ENCODE measurements at regions not wholly inside any gene's neighbourhood (a gene's known extent, or its start where the extent isn't known, plus 50 kb on each side); places are given as distances from the start of the nearest gene placed in this dataset.

GRCh38 chr6:143621876-143622605 is 55.7 kb upstream of the PHACTR2 start:
- DNase-seq, result no peak

- DNase-seq, result no peak
These were observed 56.4 kb upstream of the PHACTR2 start for GRCh38 chr6:143621159-143621873.

- DNase-seq, result no peak
These were observed 57.3 kb upstream of the PHACTR2 start for GRCh38 chr6:143620447-143620846.

GRCh38 chr6:143619824-143620401 is 57.9 kb upstream of the PHACTR2 start:
- DNase-seq, result no peak

- no peak for DNase-seq
These were observed 61.0 kb upstream of the PHACTR2 start for GRCh38 chr6:143616741-143617140.

GRCh38 chr6:143615785-143616184 is 62.0 kb upstream of the PHACTR2 start:
- no peak for DNase-seq

GRCh38 chr6:143614235-143614634 is 63.5 kb upstream of the PHACTR2 start:
- no peak for DNase-seq

- DNase-seq, result no peak
These were observed 64.0 kb upstream of the PHACTR2 start for GRCh38 chr6:143613749-143614148.

GRCh38 chr6:143612186-143612585 is 65.6 kb upstream of the PHACTR2 start:
- no peak for DNase-seq

- no peak for DNase-seq
These were observed 66.2 kb upstream of the PHACTR2 start for GRCh38 chr6:143611580-143611979.

GRCh38 chr6:143609972-143610371 is 67.8 kb upstream of the PHACTR2 start:
- DNase-seq, result no peak

- DNase-seq, result no peak
These were observed 68.3 kb upstream of the PHACTR2 start for GRCh38 chr6:143609501-143609900.

- no peak for DNase-seq
These were observed 68.9 kb upstream of the PHACTR2 start for GRCh38 chr6:143608906-143609305.

- no peak for DNase-seq
These were observed 69.8 kb upstream of the PHACTR2 start for GRCh38 chr6:143607974-143608373.

- DNase-seq, result no peak
These were observed 70.6 kb upstream of the PHACTR2 start for GRCh38 chr6:143607168-143607567.

- DNase-seq, result no peak
These were observed 71.8 kb upstream of the PHACTR2 start for GRCh38 chr6:143605906-143606521.

GRCh38 chr6:143603455-143603854 is 74.3 kb upstream of the PHACTR2 start:
- no peak for DNase-seq

GRCh38 chr6:143601504-143601903 is 76.3 kb upstream of the PHACTR2 start:
- no peak for DNase-seq

GRCh38 chr6:143600821-143601220 is 76.9 kb upstream of the PHACTR2 start:
- DNase-seq, result no peak

GRCh38 chr6:143598466-143599080 is 79.2 kb upstream of the PHACTR2 start:
- no peak for DNase-seq

GRCh38 chr6:143596866-143597265 is 80.9 kb upstream of the PHACTR2 start:
- DNase-seq, result no peak

- no peak for DNase-seq
These were observed 82.3 kb upstream of the PHACTR2 start for GRCh38 chr6:143595251-143596036.
